T-helper 2 cell (primary cell): ENCODE measurements at regions not wholly inside any gene's neighbourhood (a gene's known extent, or its start where the extent isn't known, plus 50 kb on each side); places are given as distances from the start of the nearest gene placed in this dataset.
"Not testable (repeated sequence)": the region's sequence is repeated elsewhere in the genome, so short reads cannot be mapped to it uniquely, and the experiment has no call there.

Experiments
- DNase-seq, 5 experiments: peaks; one replicate each; pipeline versions ENCODE4 v3.0.0 to v3.0.0-alpha.2; 2012 to 2022

DNA sequence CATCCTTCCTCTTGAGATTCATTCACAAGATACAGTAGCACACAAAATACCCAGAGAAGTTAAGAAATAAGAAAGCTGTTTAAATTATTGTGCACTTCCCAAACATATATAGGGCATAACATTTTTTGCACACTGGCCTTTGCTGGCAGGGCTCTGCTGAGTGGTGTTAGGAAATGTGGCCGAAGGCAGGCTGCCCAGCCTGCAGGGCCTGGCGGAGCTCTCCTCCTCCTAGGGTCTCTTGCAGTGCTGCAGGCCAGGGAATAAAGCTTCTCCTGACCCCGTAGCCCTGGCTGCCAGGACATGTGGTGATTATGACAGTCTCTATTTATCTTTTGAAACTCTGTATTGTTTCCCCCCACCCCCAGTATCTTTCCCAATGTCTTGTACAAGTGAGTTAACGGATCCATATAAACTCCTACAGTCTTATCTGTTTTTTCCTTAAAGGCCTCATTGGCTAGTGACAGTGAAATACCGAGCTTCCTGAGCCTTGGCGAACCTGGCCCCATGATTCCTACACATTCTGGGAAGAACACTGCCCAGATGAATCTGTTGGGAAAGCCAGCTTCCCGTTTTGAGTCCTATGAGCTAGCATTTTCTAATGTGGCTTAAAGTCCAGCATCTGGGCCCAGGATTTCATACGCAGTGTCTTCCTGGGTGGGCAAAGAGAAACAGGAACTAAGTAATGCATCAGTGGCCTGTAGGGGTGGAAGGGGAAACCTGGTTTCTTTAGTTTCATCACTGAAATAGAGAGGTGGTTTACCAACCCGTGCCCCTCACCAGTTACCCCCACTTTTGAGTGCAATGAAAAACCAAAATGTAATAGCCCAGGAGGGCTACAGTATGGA, 310.3 kb downstream of the BCL2L11 start:
- not testable (repeated sequence) for DNase-seq

DNA sequence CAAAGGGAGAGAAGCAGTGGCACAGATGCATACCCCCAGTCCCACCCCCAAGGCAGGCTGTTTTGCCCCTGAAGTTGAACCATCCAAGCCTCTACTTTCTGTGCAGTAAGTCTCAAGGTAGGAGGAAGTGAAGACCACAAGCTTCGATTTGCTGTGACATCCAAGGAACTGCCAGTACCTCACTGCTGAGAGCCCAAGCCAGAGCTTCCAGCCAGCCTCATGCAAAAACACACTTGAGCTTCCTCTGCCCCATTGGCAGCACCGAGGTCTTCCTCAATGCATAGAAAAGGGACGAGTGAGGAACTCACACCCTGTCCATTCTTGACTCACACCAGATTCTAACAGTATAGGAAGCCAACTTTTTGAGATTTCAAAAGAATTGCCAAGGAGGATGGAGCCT, 311.7 kb downstream of the BCL2L11 start:
- not testable (repeated sequence) for DNase-seq

DNA sequence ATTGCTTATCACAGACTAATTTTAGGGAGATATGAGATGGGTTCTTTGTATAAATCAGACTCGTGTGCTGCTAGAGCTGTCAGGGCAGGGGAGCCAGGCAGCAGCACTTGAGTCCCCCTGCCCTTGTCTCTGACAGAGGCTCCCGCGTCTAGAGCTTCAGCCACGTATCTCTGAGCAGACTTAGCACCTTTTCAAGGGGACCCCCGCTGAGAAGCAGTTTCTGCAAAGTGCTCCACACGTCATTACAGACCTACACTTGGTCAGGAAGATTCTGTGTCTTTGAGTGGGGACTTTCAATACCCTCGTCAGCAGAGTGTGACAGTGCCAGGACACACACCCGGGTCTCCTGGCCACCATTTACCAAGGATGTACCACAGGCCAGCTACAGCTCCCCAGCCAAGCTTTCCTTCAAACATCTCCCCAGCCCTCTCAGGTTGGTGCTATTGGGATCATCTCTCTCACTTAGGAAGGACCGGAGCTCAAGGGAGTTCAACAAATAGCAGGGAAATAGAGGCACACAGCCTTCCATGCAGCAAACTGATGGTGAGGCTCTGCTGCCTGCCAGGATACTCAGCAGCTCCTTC, 312.3 kb downstream of the BCL2L11 start:
- not testable (repeated sequence) for DNase-seq

DNA sequence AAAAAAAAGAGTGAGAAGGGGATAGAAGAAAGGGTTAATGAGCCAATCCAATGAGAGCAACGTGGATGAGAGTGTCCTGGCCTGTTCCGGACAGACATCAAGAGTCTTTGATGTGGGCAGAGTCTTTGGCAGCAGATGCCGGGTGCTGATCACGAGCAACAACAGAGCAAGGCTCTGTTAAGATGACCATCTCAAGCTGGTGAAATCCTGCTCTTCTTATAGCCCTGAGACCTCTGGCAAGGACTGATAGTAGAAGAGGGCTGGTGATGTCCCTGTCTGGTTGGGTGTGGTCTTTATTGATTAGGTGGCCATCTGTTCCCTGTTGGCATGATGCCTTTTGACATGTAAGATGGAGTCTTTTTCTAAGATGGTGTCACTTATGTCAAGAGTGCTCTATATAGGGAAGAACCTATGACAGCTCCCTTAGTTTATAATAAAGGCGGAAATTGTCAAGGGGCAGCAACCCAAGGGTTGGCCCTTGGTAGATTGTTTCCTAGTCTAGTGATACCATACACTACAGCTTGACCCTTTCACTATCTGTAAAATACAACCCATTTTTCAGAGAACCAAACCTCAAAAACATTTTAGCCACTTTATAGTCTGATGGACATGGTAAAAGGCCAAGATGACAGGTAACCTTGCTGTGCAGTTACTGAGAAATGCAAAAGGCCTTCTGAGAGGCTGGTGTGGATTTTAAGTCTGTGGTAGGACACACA, 313.3 kb downstream of the BCL2L11 start:
- not testable (repeated sequence) for DNase-seq

DNA sequence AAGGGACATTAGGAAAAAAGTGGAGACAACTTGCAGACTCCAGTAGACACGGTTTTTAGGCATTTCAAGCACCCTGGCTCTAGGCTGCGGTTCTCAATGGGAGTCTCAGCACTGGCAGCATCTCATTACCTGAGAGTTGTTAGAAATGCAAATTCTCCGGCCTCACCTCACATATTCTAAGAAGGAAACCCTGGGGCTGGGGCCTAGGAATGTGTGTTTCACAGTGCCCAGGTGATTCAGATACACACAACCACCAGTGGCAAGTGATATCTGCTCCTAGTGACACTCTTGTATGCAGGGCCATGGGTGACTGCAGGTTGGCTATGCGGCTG, 313.9 kb downstream of the BCL2L11 start:
- not testable (repeated sequence) for DNase-seq

DNA sequence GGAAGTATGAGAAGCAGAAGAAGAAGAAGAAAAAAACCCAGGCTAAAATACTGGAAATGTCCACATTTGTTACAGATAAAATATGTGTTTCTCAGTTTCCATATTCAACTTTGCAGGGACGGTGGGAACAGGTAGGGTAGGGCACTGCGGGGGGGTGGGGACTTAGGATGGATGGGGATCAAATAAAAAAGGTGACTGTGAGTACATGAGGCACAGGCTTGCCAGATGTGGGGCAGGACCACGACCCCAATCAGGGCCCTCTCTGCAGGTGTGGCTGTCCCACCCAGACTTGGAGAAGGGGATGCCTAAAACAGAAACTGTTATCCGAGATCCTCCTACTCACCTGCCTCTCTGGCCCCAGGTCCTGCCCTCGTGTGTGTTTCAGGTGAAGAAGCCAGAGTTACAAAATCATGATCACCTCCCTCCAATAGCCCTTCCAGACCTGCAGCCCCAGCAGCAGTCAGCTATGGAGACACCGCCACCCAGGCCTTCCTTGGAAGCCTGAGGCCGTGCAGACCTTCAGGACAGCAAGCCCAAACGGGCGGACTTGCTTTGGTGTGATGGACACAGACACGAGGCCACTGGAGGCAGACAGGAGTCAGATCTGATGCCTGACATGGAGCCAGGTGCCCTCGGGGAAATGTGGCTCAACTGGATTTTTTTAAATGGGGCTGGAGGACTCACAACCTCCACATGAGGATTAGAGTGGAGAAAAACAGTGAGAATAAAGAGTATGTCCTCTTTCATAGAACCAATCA, 315.0 kb downstream of the BCL2L11 start:
- not testable (repeated sequence) for DNase-seq

DNA sequence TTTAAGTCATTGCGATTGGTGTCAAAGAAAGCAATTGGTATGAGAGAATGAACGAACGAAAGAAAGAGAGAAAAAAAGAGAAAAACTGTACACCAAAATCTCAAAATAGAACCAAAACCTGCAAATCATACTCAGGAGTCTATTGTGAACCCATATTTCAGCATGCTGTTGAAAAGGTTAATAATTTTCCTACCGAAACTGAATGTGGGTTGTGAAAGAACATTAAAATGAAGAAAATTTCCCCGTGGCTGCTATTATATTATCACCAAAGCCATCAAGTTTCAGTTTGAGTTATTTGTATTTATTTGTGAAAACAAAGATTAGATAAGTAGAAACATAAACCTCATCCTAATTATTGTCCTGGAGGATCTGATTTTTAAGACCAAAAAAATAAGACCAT, 315.7 kb downstream of the BCL2L11 start:
- DNase-seq = not testable (repeated sequence)

DNA sequence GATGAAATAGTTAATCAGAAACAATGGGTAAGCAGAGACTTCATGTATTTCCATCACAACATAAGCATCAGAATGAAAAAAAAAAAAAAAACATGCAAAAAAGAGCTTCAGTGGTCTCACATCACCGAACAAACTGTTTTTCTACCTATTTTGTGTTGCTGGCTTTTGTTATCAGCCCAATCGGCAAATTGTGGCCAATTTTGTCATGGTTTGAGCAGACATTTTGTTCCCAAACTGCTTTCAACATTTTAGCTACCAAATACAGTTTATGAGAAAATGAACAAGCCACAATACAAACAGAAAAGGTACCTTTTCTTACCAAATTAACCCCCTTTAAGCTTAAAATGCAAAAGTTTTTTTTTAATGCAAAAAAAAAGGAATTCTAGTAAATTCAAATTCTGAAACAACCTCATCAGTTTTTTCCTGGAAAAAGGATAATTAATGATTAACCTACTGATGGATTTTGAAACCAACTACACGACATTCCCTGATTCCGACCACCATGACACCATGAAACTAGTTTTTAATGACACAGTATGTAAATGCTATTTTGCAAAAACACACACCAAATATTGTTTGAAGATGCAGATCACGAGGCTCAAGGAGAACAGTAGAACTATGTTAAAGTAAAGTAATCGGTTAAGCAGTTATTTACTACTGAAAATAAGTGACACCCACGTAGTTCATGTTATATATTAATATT, 316.7 kb downstream of the BCL2L11 start:
- DNase-seq = not testable (repeated sequence)

DNA sequence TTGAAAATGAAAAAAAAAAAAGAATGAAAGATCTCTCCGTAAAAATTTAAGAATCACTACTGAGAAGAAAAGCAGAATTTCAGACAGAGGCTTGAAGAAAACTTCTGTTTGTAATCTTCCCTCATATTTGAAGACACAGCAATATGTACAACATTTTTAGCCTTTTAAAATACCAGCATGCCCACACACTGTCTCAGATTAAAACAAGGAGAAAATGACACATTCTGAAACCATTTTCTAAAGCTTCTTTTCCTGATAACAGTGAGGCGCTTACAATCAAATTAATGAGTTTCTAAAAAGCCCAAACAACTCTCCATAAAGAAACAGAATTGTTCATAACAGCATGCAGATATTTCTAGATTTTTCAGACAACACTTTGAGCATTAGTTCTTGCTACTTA, 317.4 kb downstream of the BCL2L11 start:
- DNase-seq = not testable (repeated sequence)

DNA sequence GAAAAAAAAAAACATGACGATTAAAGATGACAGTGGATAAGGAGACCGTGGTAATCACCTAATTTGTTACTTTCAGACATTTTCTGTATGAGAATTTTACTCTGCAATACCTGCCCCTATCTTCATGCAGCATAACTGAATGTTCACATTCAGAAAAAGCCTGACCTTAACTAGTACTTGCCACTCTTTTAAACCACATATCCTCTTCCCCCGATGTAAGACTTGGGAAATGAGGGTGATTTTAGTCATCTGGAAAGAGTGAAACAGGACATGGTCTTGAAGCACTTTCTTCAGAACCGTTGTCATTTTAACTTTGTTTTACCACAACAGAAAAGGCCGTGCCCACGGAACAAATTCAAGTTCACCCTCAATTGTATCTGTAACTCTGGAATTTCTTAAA, 318.5 kb downstream of the BCL2L11 start:
- DNase-seq = not testable (repeated sequence)

DNA sequence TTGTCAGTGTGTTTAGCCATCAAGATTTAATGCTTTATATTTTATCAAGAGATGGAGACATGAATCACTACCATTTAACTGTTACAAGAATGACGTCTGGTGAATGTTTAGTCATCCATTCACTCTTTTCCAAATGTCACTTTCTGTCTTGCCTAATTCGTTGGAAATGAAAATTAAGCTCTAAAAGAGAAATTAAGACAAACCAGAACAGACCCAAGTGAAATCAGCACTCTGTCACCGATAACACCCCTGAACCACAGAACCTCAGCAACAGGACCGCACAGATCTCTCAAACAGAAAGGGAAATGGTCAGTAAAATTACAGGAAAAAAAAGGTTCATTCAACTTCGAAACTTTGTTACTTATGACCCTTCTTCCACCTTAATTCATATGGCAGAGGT, 320.9 kb downstream of the BCL2L11 start:
- not testable (repeated sequence) for DNase-seq

DNA sequence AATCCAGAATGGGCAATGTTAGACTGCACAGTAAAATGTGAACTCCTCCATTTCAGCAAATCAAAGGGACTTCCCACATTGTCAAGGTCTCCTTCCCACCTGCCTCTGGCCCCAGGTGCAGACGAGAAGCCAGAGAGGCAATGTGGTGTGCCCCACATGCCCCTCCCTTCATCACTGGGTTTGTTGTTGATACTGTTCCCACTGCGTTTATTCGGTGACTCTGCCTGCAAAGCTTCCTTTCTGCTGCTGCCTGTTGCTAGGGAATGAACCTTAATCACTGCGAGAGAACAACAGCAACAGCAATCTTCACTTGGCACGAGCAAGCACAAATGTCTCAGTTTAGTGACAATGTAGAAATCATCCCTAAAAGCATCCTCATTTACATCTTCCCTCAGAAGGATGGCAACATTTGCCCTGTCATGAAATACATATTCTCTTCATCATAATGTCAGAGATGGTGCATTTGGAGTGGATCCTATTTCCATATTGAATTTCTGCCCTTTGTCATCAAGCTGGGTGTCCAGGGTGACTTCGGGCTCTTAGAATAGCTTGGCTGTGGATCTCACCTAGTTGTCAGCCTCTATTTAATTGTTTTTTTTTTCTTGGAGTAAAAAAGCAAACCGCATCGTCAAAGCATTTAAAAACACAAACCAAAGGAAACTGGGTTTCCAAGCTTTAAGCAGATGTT, 322.2 kb downstream of the BCL2L11 start:
- DNase-seq = not testable (repeated sequence)

DNA sequence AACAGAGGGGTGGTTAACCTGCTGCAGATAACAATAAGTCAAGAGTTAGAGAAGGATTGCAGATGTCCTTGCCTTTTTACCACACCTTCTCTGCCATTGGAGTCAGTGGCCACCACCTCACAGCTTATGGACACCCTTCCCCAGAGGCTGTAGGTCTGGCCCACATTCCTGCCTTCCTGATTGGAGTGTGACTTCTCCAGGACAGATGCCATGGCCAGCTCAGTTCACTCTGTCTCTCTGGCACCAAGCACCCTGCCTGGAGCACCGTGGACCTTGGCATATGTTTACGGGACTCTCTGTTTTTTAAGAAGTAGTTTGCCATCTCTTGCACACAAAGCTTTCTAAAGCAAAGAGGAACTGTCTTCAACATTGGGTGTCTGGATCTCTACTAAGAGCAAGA, 323.8 kb downstream of the BCL2L11 start:
- not testable (repeated sequence) for DNase-seq

DNA sequence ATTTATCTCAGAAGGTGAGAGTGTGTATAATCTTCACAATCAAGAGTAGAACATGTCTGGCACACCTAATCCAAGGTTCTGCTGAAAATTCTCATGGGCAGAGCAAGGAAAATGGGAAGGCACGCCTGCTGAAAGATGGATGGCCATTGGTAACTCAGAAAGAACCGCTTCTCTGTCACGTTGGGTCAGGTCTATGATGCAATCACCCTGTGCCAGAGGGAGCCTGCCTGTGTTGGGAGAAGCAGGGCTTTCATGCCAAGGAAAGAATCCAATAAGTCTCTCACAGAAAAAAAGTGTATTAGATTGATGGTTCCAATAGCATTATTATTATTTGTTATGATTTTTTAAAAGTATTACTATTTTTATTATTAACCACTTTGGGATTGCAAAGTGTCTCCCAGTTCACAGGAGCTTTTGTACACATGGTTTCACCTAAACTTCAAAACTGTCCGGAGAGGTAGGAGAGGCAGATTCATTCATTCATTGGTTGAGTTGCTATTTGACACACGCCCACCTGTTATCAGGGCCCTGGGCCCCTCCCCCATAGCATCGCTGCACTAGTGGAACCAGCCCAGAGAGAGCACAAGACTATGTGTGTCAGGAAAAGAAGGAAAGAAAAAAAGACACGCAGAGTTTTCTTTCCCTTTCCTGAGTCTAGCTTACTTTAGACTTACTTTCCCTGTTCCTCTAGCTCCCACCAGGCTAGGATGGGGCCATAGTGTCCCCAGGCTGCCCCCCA, 324.6 kb downstream of the BCL2L11 start:
- not testable (repeated sequence) for DNase-seq

DNA sequence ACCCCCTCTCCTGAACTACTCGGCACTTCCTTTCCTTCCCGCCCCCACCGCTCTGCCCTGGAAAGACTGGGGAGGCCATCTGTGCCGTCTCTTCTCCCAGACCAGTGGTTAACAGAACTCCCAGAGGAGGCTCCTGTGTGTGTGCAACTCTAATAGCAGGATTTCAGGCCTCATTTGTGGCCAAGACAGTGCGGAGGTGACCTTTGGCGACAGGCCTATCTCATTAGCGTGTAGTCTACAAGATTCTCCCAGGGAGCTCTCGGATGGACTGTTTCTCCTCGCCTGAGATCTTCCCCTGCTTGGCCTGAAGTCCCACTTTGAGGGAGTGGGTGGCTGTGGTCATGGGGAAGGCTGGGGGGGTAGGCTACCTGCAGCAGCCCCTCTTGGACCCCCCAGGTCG, 325.2 kb downstream of the BCL2L11 start:
- not testable (repeated sequence) for DNase-seq

DNA sequence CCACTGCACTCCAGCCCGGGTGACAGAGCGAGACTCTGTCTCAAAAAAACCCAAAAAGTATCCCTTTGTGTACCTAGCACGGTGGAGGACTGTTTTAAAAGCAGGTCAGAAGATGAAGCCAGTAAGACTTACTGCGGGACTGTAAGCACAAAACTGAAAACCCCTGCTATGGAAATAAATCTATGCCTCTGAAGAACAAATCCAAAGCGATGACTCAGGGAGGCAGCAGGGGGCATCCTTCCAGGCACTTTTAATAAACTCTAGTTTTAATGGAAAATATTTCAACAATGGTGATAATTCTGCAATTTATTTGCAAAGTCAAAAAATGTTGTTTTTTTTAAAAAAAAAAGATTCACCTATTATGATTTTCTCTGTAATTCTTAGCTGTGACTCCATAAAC, 326.8 kb downstream of the BCL2L11 start:
- DNase-seq = not testable (repeated sequence)

DNA sequence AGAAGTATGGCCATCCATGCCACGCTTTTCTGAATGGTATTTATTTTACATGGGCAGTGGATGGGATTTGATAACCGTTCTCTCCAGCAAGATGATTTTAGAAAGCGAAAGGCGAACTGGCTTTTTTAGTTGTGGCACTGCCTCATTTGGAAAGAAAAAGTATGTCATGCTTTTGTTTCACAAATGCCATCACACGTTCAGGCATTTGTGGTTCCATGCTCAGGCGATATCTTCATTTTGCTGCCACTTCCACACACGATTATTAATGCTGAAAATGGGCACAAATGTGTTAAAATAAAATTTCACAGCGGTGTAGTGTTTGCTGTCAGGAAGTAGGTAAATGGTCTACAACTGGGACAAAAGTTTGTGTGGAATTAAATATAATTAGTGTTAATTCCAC, 328.1 kb downstream of the BCL2L11 start:
- not testable (repeated sequence) for DNase-seq

DNA sequence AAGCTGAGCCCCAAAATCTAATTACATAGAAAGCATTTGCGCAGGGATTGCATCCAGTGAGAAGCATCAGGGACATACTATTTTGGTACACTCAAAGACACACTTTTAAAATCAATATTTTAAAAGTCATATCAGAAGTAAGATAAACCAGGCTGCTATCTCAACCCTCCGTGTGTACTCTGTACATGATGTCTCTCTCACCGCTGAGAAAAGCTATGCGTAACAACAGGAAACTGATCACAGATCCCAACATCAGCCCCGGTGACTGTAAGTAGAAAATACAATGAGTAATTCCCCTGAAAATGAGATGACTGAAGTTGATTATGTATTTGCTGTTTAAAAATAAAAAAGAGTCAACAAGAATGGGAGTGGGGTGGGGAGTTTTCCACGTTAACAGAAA, 329.8 kb downstream of the BCL2L11 start:
- DNase-seq = peak in 1 of 5 experiments; percentile 20

DNA sequence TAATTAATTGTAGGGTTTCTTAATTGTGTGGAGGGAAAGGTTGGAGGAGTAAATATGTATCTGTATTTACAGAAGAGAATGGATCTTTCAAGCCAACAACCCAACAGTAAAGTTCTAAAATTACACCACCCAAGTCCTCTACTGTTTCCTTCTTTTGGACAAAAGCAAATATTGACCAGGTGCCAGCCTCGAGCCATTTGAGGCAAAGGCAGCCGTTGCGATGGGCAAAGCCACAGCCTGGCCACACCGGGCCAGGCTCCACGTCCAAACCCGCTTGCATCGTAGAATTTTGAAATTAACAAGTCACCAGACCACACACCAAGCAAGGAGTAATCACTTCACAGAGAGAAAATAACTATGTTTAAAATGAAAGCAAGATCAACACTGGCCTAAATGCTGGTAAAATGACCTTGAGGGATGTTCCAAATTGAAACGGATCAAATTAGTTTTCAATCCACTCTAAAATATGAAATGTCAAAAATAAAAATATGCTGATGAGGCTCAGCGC, 331.0 kb downstream of the BCL2L11 start:
- peak in 1 of 5 experiments; percentile 5 for DNase-seq

DNA sequence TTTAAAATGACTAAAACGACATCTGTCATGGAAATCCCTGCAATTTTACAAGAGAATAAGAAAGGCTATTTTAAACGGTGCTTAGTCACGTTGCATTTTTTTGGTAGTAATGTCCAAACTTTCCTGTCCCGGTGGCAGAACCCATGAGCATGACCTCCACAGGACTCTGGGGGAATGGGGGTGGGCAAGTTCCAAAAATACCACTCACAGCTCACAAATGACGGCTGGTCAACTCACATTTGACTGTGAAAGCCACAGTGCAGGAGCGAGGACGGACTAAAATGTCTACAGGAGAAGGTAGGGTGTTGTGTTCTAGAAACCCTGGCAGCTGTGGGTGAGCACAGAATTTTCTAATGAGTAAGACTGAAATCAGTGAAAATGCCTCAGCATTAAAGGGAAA, 331.5 kb downstream of the BCL2L11 start:
- not testable (repeated sequence) for DNase-seq

DNA sequence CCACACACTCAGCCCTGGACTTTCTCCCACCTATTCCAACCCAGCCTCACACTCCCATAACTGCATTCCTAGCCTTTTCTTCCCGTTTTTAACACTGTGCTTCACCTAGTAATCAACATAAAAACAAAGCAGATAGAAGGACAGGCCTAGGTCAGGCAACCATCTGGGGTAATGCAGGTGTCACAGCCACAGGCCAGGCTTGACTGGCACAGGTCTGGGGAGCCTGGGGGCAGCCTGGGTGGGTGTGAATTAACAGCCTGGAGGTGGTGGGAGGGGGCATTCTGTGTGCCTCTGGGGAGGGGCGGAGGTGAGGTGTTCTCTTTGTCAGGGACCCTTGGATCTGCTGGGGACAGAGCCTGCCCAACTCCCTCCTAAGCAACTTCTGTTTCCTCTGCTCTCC, 332.6 kb downstream of the BCL2L11 start:
- DNase-seq = not testable (repeated sequence)
